AG09319 (cell line): ENCODE measurements at regions not wholly inside any gene's neighbourhood (a gene's known extent, or its start where the extent isn't known, plus 50 kb on each side); places are given as distances from the start of the nearest gene placed in this dataset.

Experiments
- DNase-seq: peaks from one replicate; pipeline ENCODE4 v3.0.0-alpha.2; 2010; ENCODE audit warnings: low read depth; ENCODE audit errors: extremely low read depth
- CTCF ChIP-seq: IDR thresholded peaks from 2 replicates; pipeline ENCODE4 v1.5.1; 2011; ENCODE audit warnings: low read depth, mild to moderate bottlenecking, inconsistent platforms, low read length, moderate library complexity

- no peak for TF ChIP-seq CTCF
- no peak for DNase-seq
Observed at GRCh38 chr11:10943968-10944367, 86.1 kb upstream of the ZBED5 start.

- DNase-seq, result no peak
- TF ChIP-seq CTCF, result no peak
Observed at GRCh38 chr11:10942620-10943019, 84.8 kb upstream of the ZBED5 start.

GRCh38 chr11:10941871-10942270 is 84.0 kb upstream of the ZBED5 start:
- no peak for DNase-seq
- no peak for TF ChIP-seq CTCF

GRCh38 chr11:10941414-10941813 is 83.6 kb upstream of the ZBED5 start:
- no peak for TF ChIP-seq CTCF
- no peak for DNase-seq

GRCh38 chr11:10938650-10939387 is 81.0 kb upstream of the ZBED5 start:
- no peak for TF ChIP-seq CTCF
- no peak for DNase-seq

- TF ChIP-seq CTCF, result no peak
Observed at GRCh38 chr11:10938231-10938630, 80.4 kb upstream of the ZBED5 start.

GRCh38 chr11:10937385-10937771 is 79.5 kb upstream of the ZBED5 start:
- no peak for TF ChIP-seq CTCF
- no peak for DNase-seq

More at GRCh38 chr11:10938231-10938630, 80.4 kb upstream of the ZBED5 start:
- DNase-seq, result no peak
